GM18868 (cell line): ENCODE measurements at regions not wholly inside any gene's neighbourhood (a gene's known extent, or its start where the extent isn't known, plus 50 kb on each side); places are given as distances from the start of the nearest gene placed in this dataset.

Source experiments
- ATAC-seq: cut with Tn5 transposase; IDR thresholded peaks from one replicate; pipeline ENCODE4 v1.9.1; 2021; ENCODE audit warnings: mild to moderate bottlenecking, moderate library complexity; ENCODE audit not compliant: unreplicated experiment

DNA sequence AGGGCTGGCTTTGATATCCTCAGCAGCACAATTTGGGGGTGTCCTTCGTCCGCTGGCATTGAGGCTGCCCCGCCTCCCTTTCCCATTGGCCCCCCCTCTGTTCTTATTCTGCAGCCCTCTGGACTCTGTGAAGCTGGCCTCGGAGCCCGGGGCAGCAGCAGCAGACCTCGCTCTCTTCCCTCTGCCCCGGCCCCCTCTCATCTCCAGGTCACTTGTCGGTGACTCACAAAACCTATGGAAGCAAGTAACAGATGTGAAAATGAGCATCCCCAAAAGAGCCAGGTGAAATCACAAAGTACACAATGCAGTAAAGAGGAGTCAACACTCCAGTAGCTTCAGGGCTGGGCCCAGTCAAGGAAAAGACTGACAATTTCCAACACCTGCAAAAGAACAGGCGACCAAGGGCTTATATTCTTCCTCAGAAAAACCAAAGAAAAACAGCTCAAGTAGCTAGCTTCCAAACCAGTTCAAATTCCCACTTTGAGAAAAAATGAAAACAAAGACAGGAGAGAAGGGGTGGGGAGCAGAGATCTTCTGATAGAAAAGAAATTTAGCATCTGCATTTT is 97.5 kb downstream of the ZNF608 start:
- ATAC-seq = no peak

DNA sequence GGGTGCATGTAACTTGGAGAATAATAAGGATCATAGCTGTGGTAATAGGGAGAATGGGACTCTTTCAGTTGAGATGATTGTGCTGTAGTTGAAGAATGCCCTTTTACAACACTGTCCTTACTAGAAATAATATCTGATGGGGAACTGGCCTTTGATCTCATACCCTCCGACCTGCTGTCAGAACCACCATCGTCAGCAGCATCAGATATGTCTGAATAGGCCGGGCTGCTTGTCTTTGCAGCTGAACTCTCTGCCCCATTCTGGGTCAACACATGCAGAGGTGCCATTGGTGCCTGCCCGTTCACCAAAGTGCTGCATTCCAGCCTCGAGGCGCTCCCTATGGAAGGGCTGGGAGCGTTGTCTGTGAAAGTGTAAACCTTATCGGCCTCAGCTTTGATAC is 99.1 kb downstream of the ZNF608 start:
- ATAC-seq = no peak

DNA sequence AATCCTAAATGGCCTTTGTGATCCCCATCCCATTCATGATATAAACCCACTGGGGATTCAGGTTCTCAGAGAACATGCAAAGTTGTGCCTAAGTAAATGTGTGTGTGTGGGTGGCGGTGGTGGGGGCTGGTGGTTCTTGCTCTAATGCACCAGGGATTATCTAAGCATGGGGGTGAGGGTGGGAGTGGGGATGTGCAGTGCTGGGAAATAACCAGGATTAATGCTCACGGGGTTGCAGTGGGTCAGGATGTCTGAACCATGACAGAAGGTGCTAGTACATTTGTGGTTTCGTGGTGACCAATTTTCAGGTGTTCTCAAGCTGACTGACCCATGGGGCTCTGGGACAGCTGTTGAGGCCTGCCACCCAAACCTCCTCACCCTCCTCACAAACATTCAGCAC is 101.0 kb downstream of the ZNF608 start:
- no peak for ATAC-seq

DNA sequence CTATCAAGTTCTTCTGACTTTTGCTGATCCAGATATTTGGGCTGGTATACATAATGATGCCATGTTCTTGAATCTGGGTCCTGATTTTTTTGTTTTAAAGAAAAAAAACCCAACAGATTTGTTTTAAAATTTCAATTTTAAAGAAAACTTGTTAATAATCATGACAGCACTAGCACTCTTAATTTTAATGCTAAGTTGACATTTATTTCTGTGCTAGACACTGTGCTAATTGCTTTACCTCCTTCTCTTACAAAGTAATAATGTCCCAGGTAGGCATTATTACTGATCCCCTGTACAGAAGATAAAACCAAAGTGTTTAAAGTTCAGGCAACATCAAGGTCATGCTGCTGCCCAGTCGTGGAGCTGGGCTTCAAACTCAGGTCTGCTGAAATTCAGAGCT is 101.9 kb downstream of the ZNF608 start:
- no peak for ATAC-seq

DNA sequence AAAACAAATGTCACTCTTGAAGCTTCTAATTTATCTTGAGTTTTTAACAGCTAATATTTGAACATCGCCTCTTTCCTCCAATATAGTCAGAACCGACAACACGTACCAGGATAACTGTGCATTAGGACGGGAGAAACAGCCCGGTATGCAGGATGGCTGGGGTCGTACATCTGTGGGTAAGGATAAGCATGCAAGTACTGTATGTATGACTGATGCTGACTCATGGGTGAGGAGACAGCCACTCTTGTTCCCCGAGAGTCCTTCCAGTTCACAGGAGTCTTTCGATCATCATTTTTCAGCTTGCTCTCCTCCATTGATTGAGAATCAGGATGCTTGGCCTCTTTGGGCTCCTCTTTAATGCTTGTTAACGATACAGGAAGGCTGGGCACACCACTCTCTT is 102.3 kb downstream of the ZNF608 start:
- no peak for ATAC-seq

DNA sequence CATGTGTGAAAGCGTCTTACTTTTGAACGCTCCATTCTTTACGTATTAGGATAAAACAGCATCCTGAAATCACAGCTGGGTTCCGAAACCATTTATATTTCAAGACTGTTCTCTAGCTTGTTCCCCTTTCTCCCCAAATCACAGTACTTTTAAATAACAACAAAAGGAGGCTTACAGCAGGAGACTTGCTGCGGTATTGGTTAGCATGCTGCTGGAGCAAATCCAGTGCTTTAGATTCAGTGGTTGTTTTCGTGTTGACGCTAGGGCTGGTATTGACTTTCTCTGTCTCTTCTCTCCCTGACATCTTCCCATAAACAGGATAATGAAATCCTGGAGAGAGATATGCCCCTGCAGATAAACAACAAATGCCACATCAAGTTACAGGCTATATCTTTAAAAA is 103.1 kb downstream of the ZNF608 start:
- ATAC-seq = no peak

DNA sequence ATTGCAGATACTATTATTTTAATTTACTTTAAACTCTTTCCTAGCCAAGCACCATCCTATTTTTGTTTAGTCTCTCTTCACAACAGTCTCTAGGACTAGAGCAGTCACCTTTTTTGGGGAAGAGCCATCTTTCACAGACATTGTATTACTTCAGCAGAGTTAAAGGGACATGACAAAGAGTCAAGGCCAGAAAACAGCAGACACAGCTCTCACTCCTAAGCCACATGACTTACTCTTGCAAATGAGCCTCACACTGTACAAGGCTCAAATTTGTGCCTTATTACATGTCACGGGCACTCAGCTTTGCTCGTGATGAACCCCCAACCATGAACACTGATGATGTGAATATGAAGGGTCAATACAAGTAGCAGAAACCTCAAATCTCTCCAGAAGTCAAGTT is 104.3 kb downstream of the ZNF608 start:
- peak; percentile 68 for ATAC-seq

DNA sequence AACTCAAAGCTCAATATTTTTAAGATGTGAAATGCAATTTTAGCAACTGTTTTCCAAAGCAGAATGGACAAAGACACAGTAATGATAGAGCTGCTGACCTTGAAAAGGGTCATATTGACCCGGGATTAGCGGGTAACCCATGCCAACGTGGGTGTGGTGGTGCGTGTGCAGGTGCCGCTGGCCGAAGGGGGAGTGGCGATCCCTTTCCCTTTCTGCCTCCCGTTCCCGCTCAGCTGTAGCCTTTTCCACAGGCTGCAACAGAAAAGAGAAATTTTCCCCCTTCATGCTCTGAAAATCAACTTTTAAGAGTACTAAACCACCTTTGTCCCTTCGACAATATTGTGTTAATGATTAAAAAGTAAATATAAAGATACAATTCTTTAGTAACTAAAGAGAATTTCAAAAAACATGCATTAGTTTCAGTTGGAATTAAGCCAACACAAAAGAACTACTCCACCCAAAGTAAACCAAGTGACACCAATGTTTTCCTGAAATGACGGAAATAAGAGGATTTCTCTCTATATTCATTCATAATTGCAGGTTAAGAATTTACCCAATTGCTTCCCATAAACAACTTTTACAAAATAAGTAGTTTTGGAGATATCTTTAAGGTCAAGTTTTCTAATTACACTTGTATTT is 105.2 kb downstream of the ZNF608 start:
- ATAC-seq = no peak

DNA sequence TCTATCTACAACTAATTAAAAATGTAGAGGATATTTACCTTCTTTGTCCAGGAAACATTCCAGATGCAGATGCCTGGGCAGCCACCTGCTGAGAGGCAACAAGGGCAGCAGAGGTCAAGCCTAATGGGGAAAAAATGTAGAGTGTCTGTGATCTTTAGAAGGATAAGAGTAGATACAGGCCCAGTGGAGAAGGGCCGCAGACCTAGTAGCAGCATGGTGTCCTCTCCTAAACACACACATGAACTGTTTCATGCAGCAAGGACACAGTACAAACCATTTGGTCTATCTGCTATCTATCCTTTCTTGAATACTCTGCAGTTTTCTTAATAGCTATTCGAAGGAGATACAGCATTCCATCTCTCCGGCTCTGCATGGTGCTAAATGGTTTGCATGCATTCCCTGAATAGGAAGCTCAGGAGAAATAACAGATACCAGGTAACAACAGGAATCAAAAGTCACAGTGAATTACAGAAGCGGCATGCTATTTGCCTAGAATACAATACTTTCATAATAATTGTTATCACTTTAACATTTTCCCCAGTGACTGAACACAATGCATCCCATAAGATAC is 107.3 kb downstream of the ZNF608 start:
- no peak for ATAC-seq

DNA sequence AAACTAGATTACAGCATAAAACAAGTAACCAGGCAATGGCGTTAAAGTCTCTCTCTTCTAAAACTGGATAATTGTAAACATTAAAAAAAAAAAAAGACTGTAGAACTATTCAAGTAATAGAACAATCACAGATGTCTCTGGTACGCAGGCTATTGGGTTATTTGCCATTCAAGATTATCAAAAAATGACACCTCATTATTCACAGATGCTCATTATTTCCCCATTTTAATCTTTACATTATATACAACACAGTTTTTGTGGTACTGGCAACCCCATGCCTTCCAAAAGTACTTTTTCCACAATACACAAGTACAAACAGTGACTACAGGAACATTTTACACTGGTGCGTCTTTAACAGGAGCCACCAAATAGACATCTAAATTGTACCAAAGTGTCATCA is 109.4 kb downstream of the ZNF608 start:
- ATAC-seq = no peak

DNA sequence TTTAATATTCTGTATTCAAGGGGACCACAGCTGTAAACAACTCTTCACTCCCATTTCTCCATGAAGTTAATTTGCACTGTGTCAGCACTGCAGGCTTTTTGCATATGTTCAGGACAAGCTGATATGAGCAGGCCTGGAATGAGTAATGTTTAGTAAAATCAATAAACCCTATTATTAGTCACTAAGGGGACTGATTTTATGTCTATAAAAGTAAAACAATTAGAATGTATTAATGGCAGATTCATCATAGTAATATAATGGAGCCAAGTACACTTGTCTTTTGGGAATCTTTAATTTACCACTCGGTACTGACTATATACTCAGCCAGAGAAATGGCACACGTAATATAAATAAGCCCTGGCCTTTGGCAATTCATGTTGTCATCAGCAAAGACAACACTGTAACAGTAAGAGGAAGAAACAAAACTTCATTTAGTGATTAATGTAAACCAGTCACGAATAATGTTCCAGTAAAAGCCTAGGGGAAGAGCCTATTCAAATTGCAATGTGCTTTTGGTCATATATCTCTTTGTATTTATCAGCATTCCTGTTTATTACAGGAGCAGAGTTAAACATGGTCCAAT is 111.6 kb downstream of the ZNF608 start:
- peak; percentile 26 for ATAC-seq

DNA sequence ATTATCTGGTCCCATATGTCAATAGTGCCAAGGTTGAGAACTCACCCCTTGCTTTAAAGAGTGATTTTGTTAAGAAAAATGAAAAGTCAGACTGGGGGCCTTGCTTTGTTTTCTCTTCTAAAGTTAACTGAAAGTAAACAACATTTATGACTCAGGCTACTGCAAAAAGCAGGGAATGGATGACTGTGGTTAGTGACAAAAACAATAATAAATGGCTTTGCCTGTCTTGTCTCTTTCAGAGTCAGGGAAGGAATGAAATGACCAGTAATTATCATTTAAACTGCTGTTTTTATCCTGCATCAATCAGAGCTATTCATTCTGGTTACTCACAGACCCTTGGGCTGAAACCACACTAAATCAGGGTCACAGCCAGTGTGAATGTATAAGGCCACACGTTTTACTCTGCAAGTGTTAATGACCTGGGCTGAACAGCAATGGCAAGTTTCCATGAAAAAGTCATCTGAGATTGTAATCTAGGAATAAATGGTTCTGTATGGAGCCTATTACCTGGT is 112.2 kb downstream of the ZNF608 start:
- peak; percentile 23 for ATAC-seq

DNA sequence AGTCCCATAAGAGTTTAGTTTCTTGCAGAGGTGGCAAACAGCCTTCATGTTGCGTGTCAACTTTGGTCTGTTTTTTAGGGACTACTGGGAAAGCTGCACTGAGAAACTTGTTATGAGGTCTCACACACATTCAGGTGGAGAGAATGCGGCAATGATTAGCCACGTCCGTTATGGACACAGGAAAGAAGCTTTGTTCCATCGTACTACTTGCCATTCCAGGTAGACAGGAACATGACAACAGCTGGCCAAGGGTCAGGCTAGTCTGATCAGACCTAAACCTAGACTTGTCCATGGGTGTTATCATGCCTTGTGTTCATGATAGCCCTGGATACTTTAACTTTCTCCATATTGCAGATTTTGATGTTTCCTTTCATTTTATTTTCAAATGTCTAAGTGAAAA is 113.2 kb downstream of the ZNF608 start:
- ATAC-seq = no peak

DNA sequence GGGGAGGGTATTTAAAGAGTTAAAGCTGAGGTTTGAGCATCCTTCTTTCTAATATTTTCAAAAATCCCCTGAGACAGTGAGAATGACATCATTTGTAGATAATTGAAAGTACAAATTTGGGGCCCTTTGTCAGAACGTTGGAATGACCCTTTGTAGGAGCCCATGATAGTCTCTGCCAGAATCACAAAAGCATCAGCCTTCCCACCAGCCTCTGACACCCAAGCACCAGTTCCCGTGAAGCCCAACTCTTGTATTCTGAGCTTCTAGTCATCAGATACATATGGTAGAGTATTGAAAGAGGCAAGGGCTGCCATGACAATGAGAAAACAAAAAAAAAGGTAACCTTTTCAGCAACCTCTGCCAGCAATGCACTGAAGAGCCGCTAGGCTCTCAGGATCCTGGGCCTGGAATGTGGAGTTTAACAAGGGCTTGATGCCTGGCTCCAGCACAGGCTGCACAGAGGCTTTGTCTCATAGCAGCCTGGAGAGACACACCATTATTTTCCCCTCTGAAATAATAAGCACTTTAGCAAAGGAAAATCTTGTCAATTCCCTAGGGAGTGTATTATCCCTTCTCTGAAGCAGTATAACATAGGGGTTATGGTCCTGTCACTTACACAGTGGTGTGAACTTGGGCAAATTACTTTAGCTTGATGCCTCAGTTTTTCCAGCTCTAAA is 114.4 kb downstream of the ZNF608 start:
- ATAC-seq = peak; percentile 25

DNA sequence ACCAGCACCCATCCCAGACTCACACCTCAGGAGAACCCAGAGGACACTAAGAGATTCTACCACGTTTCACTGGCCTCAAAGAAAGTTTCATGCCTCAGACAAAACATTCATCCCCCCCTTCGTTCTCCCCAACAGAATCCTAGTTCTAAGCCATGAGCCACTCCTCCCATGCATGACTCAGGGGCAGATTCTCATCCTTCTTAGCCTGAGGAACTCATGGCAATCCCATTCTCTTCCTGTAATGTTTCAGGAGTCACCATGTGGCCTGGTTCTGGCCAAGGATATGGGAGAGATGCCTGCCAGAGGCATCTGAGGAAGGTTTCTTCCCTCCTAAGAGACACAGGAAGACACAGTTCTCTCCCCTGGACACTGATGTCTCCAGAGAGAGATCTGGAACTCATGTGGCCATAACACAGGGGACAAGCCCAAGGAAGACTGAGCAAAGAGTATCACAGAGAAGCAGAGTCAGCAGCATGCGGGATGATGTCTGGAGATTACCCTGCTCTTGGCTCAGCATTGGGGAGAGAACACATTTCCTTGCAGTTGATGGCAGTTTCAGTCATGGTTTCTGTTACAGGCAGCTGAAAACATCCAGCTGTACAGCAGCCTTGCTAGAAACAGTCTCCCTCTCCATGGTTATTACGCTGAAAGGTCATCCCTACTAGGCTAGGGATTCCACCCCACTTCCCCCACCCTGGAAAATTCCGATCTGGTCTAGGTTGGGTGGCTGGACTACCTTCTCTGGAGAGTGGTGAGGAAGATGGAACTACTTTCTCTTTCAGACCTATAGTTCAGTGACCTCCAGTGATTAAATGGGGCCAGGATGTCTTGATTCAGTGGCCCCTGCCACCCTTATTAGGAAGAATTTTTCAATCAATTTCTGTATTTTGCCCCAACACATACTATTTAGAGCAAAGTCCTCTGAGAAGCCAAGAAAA is 115.4 kb downstream of the ZNF608 start:
- peak; percentile 66 for ATAC-seq

DNA sequence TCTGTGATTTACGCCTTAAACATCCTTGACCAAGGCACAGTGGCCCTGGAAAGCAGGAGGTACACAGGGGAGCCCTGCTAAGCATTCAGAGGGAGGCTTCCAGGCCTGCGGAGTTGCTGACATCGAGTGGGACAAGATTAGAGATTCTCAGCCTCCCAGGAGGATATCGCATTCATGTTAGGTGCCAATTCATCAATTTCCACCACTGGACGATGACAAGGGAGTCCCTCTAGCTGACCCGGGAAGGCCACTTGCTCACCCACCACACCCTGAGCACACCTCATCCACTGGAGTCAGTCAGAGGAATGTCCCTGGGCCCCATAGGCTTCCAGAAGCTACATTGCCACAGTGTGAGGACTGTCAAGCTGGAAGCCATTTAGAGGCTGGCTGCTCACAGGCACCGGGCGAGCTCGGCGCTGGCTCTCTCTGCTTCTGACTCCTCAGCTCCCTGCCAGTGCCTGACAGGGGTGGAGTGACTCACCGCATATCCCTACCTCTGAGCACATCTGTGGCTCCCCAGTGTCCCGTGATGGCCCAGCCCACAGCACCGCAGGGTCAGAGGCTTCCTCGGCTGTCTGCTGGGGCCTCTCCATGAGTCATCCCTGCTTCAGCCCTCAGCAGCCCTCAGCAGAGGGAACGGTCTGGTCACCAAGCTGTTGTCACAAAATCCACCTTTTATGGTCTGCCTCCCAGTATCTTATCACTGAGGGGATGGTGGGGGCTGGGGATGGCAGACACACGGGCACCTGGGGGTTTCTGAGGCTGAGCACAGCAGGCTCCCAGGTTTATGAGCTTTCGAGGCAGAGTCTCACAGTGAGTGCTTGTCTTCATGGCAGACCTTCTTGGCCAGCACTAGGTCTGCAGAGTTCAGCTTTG is 117.5 kb downstream of the ZNF608 start:
- ATAC-seq = no peak

DNA sequence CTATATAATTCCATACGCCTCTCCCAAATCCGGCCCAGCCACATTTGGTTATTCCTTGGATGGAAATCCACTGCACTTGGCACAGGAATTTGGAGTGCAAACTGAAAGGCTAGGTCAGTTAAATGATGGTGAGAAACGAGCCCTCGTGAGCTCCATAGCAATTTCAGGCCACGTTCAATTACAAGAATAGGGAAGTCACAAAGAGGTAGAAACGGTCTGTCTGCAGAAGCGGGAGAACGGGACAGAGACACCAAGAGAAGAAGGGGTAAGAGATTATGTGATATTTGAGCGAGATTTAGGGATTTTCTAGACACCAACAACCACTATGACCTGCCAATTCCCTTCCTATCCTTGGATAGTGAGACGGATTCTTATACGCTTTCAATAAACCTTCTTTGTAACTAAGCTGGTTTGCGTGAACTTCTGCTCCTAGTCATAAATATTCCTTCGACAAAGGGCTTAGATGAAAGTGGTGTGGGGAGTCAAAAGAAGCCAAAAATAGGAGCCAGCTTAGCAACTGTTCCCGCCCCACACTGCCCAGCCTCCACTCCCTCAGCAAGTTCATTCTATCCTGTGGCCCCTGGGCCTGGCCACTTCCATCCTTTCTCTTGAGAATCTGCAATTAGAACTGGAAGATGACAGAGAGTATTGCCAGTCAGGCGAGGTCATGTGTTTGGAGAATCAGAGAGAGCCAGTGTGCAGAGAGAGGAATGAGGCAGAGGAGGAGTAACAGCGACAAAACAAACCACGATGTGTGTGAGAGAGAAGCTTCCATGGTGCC is 118.4 kb downstream of the ZNF608 start:
- no peak for ATAC-seq

DNA sequence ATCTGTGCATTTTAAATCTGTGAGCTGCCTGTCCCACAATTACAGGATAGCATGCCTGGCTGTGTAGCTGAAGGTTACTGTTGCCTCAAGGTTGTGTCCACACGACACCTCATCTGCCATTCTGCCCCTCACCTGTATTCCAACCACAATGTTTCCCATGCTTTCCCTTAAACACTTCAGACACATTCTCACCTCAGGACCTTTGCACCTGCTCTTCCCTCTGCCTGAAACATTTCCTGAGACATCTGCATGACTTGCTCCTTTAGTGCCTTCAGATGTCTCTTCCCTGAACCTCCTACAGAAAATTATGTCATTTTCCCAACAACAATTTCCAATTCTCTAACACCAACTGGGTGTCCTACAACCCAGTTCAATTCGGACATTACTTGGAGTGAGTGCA is 120.4 kb downstream of the ZNF608 start:
- ATAC-seq = no peak

DNA sequence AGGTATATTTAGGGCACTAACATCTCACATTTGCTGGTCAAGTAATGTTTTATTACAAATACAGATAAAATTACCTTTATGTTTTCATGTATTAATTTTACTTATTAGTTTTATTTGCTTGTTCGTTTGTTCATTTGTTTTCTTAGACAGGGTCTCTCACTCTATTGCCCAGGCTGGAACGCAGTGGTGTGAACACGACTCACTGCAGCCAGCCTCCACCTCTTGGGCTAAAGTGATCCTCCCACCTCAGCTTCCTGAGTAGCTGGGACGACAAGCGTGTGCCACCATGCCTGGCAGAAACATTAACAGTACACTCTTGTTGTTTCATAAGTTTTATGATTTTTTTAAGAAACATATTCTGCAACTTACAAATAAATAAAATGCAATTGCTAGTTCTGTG is 123.2 kb downstream of the ZNF608 start:
- no peak for ATAC-seq
